NCI-H748 (cell line): ENCODE measurements at regions not wholly inside any gene's neighbourhood (a gene's known extent, or its start where the extent isn't known, plus 50 kb on each side); places are given as distances from the start of the nearest gene placed in this dataset.

Source experiments
- DNase-seq: peaks from one replicate; lab custom pipeline; 2025; ENCODE audit not compliant: unreplicated experiment; lab: John Stamatoyannopoulos, UW

GRCh38 chr1:106178791-106179190 lies 877.7 kb upstream of the PRMT6 start:
- no peak for DNase-seq

GRCh38 chr1:106181866-106182265 lies 874.6 kb upstream of the PRMT6 start:
- no peak for DNase-seq

DNA sequence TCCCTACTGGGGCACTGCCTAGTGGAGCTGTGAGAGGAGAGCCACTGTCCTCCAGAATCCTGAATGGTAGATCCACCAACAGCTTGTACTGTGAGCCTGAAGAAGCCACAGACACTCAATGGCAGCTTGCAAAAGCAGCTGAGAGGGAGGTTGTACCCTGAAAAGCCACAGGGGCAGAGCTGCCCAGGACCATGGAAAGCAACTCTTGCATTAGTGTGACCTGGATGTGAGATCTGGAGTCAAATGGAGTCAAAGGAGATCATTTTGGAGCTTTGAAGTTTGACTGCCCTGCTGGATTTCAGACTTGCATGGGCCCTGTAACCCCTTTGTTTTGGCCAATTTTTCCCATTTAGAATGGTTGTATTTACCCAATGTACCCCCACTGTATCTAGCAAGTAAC lies 871.4 kb upstream of the PRMT6 start:
- DNase-seq = no peak

GRCh38 chr1:106189780-106190179 lies 866.7 kb upstream of the PRMT6 start:
- no peak for DNase-seq

- no peak for DNase-seq
Measured at GRCh38 chr1:106194206-106194605, 862.3 kb upstream of the PRMT6 start.

- no peak for DNase-seq
Measured at GRCh38 chr1:106200711-106201110, 855.8 kb upstream of the PRMT6 start.

DNA sequence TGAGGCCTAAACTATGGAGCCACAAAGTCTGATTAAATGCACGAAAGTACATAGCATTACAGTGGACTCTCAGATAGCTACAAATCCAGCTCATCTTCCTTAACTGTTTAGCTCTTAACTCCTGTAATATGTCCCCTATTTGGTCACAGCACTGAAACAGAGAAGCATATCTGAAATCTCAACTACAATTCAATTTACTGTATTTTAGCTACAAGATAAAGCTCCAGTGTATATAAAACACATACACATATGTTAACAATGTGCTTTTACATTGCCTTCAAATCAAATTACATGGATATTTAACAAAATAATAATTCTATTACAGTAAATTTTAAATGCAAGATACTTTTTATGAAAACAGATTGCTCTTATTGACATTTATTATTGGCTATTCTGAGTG lies 849.3 kb upstream of the PRMT6 start:
- no peak for DNase-seq

DNA sequence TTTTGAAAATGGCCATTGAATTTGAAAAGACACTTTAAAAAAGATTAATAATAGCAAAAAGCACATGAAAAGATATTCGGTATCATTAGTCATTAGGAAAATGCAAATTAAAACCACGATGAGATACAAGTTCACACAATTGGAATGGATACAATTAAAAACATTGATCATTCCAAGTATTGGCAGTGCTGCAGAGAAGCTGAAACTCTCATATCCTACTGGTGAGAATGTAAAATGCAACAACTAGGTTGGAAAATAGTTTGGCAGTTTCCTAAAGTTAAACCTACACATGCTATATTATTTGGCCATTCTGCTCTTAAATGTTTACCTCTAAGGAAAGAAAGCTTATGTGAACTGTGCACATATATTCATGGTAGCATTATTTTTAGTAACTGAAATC lies 838.7 kb upstream of the PRMT6 start:
- no peak for DNase-seq

- no peak for DNase-seq
Measured at GRCh38 chr1:106222403-106222802, 834.1 kb upstream of the PRMT6 start.

- DNase-seq = no peak
Measured at GRCh38 chr1:106223213-106223612, 833.3 kb upstream of the PRMT6 start.

DNA sequence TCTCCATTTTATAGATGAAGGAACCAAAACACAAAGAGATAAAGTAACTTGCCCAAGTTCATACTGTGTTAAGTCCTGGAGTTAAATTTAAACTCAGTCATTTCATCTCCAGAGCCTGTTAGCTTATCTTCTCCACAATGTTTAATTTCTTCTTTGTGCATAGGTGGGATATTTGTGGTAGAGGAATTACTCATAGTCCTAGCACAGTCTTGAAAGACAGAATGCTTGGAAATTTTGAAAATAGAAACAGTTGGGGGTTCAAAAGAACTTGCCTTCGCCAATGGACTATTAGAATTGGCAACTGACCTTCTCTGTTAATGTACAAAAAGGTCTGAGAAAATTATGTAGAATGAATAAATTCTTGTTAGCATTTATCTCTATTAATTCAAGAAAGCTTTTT lies 832.0 kb upstream of the PRMT6 start:
- DNase-seq = no peak

DNA sequence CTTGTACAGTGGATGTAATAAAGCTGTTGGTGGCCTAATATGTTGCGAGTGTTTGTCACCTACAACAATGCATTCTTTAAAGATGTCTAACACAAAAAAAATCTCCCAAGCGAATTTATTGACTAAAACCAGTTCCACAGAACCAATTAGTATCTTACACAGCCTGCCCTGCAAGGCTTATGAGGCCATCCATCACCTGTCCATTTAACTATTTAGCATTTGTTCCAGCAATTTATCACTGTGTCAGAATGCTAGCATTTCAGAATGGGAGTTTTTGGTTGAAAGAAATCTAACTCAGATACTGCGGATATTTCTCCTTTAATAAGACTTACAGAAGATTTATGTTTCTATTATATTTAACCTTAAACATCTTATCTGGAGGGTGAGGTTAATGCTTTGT lies 831.1 kb upstream of the PRMT6 start:
- DNase-seq = no peak

- DNase-seq = no peak
Measured at GRCh38 chr1:106226550-106226949, 829.9 kb upstream of the PRMT6 start.

DNA sequence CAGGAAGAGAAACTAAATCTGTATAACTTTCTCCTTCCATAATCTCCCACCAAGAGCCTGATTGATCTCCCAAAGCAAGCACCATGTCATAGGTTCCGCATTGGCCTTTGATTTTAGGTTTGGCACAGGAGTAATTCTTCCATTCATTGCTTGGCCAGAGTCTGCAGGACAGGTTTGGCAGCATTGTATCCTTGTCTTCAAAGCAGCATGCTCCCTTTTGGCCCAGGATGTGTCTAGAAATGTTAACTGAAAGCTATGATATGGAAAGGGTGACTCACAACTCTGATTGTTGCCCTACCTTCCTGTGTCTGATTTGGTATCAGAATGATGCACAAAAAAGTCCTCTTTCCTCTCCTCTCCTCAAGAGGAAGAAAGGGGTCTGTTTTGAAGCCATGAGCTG lies 824.3 kb upstream of the PRMT6 start:
- DNase-seq = no peak

- peak; percentile 6 for DNase-seq
Measured at GRCh38 chr1:106233511-106233910, 823.0 kb upstream of the PRMT6 start.

- DNase-seq = no peak
Measured at GRCh38 chr1:106249365-106249764, 807.1 kb upstream of the PRMT6 start.

DNA sequence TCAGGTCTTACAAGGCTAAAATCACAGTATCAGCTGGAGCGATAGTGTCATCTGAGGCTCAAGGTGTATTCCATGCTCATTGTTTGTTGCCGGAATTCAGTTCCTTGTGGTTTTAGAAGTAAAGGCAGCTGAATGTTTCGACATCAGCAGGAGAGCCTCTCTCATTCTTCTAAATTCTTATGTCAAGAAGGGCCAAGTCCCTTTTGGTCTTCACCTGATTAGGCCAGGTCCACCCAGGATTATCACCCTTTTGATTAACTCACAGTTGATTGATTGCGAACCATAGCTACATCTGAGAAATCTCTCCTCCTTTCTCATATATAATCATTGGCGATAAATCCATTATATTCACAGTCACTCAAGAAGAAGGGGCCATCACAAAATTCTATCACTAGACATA lies 806.7 kb upstream of the PRMT6 start:
- no peak for DNase-seq

GRCh38 chr1:106254748-106255147 lies 801.7 kb upstream of the PRMT6 start:
- DNase-seq = no peak

GRCh38 chr1:106266786-106267185 lies 789.7 kb upstream of the PRMT6 start:
- no peak for DNase-seq

- DNase-seq = peak; percentile 61
Measured at GRCh38 chr1:106268070-106268469, 788.4 kb upstream of the PRMT6 start.

- no peak for DNase-seq
Measured at GRCh38 chr1:106276871-106277270, 779.6 kb upstream of the PRMT6 start.

GRCh38 chr1:106277786-106278185 lies 778.7 kb upstream of the PRMT6 start:
- no peak for DNase-seq

- no peak for DNase-seq
Measured at GRCh38 chr1:106278716-106279115, 777.8 kb upstream of the PRMT6 start.
